GM18909 (cell line): ENCODE measurements at regions not wholly inside any gene's neighbourhood (a gene's known extent, or its start where the extent isn't known, plus 50 kb on each side); places are given as distances from the start of the nearest gene placed in this dataset.

Experiments used
- ATAC-seq: cut with Tn5 transposase; IDR thresholded peaks from one replicate; pipeline ENCODE4 v1.9.1; 2021; ENCODE audit warnings: mild to moderate bottlenecking; ENCODE audit not compliant: unreplicated experiment, poor library complexity

GRCh38 chr2:120807751-120808150 lies 72.1 kb downstream of the GLI2 start:
- ATAC-seq, result no peak

GRCh38 chr2:120809151-120809550 lies 73.5 kb downstream of the GLI2 start:
- no peak for ATAC-seq

- no peak for ATAC-seq
These were observed 74.2 kb downstream of the GLI2 start for GRCh38 chr2:120809609-120810440.

GRCh38 chr2:120810639-120811038 lies 75.0 kb downstream of the GLI2 start:
- no peak for ATAC-seq

- no peak for ATAC-seq
These were observed 77.2 kb downstream of the GLI2 start for GRCh38 chr2:120812866-120813265.

- ATAC-seq, result no peak
These were observed 78.7 kb downstream of the GLI2 start for GRCh38 chr2:120814352-120814751.

- no peak for ATAC-seq
These were observed 79.6 kb downstream of the GLI2 start for GRCh38 chr2:120815292-120815691.

- ATAC-seq, result no peak
These were observed 81.7 kb downstream of the GLI2 start for GRCh38 chr2:120817136-120817955.

GRCh38 chr2:120817956-120818325 lies 82.3 kb downstream of the GLI2 start:
- ATAC-seq, result no peak

GRCh38 chr2:120818441-120818920 lies 82.8 kb downstream of the GLI2 start:
- no peak for ATAC-seq

- no peak for ATAC-seq
These were observed 84.1 kb downstream of the GLI2 start for GRCh38 chr2:120819720-120820210.

GRCh38 chr2:120820263-120820952 lies 84.7 kb downstream of the GLI2 start:
- ATAC-seq, result no peak

- no peak for ATAC-seq
These were observed 85.2 kb downstream of the GLI2 start for GRCh38 chr2:120820953-120821279.

- ATAC-seq, result no peak
These were observed 85.9 kb downstream of the GLI2 start for GRCh38 chr2:120821446-120822160.

- ATAC-seq, result no peak
These were observed 87.3 kb downstream of the GLI2 start for GRCh38 chr2:120822933-120823332.

GRCh38 chr2:120823551-120823950 lies 87.9 kb downstream of the GLI2 start:
- ATAC-seq, result no peak

- no peak for ATAC-seq
These were observed 88.6 kb downstream of the GLI2 start for GRCh38 chr2:120824246-120824645.

GRCh38 chr2:120825370-120826259 lies 89.9 kb downstream of the GLI2 start:
- ATAC-seq, result no peak

- no peak for ATAC-seq
These were observed 90.6 kb downstream of the GLI2 start for GRCh38 chr2:120826260-120826648.
